ENCODE measurements at regions not wholly inside any gene's neighbourhood (a gene's known extent, or its start where the extent isn't known, plus 50 kb on each side); places are given as distances from the start of the nearest gene placed in this dataset.
"Not testable (repeated sequence)": the region's sequence is repeated elsewhere in the genome, so short reads cannot be mapped to it uniquely, and the experiment has no call there.

- no peak for DNase-seq
These were observed 927.6 kb downstream of the TSN start for GRCh38 chr2:122683018-122683417.

DNA sequence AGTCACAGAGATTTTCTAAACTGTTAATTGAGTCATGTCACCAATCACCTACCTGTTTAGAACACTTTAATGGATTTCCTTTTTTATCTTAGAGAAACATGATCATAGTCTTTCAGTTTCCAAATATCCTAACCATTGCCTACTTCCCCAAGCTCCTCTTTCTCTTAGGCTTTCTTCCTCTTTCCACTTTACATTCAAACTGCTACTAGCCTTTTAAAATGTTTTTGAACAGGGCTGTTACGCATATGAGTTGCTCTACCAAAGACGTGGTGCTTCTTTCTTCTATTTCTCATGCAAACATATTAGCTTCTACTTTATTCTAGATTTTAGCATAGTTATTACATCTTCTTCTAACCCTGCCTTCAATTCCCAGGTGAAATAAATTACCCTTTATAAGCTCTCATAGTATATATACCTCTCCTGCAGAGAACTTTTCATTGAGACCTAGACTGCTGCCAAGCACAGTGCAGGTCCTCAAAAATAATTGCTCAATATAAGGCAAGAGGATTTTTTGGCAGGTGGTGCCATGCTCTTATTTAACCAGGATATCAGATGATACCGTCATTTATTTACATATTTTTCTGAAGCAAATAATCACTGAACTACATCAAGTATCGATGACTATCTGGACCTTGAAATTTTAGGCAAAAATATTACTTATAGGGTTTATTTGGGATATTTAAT lies 937.1 kb downstream of the TSN start:
- DNase-seq: no peak

GRCh38 chr2:122697415-122697814 lies 942.0 kb downstream of the TSN start:
- no peak for DNase-seq

DNA sequence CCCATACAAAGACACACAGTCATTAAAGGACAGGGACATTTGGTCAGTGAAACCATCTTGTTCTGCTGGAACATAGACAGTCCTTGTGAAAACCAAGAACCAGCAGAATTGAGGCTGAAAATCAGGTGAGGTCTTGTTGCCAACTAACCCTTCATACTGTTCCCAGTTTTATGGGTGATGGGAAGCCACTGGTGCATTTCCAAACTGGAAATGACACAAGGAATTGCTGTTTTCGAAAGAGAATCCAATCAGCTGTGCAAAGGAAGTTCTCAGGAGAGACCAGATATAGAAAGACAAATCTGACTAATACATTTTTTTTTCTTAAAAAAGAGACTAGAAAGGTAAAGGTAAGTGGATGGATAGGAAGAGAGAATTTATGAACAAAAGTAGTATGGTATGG lies 948.2 kb downstream of the TSN start:
- DNase-seq: no peak

DNA sequence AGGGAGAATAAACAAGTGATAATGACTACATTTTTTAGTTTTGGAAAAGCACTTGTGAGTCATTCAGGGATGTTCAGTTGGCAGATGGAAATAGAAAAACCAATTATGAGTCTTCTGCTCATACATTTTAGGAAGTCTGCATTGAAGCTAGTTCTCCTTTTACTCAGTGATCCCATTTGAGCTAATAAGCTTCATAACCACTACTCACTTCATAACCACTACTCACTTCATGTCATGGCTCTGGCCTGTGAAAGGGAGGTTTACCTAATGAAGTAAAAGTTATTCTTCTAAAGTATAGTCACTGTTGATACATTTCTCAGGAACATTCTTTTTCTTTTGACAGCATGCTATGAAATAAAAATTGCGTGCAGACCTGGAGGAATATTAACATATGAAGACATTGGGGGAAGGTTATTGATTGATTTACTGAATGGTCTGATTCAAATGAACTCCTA lies 948.7 kb downstream of the TSN start:
- no peak for DNase-seq

DNA sequence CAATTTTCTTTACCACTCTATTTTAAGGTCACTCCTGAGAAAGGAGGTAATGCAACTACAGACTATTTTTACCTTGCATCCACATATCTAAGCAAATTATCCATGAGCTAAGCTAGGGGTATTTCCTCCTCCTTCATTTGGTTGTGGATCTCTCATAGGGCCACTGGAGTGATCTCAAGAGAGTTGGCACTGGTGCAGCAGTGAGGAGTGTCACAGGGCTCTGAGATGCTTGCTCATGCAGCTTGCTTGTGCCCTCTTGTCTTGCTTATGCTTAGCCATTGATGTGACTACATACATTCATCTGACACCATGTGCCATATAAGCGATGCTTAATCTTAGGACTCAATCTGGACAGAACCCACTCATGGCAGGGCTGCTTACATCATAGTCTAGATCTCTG lies 950.3 kb downstream of the TSN start:
- DNase-seq: no peak

DNA sequence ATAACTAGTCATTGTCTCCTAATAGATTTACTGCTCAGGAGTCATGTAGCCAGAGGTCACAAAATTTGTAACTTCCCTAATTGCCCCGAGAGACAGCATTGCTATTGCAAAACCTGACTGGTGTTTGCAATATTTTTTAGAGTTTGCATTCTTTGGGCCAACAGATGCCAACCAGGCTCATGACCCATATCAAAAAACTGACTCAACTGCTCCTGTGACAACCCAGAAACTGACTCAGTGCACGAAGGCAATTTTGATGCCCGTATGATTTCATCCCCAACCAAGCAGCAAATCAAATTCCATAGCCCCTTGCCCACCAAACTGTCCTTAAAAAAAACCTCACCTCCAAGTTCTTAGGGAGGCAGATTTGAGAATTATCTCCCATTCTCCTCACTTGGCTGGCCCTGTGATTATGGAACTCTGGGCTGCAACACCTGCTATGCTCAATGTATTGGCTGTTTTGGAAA lies 951.3 kb downstream of the TSN start:
- DNase-seq: peak; percentile 40

- no peak for DNase-seq
These were observed 951.9 kb downstream of the TSN start for GRCh38 chr2:122707224-122707824.

GRCh38 chr2:122710049-122710448 lies 954.6 kb downstream of the TSN start:
- DNase-seq: no peak

DNA sequence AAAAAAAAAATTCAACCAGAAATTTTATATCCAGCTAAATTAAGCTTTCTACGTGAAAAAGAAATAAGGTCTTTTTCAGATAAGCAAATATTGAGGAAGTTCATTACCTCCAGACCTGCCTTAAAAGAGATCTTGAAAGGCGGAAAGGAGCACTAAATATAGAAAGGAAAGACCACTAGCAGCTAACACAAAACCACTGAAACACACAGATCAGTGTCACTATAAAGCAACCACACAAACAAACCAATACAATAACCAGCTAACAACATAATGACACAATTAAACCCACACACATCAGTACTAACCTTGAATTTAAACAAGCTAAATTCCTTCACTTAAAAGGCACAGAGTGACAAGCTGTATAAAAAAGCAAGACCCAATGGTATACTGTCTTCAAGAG lies 958.3 kb downstream of the TSN start:
- no peak for DNase-seq

DNA sequence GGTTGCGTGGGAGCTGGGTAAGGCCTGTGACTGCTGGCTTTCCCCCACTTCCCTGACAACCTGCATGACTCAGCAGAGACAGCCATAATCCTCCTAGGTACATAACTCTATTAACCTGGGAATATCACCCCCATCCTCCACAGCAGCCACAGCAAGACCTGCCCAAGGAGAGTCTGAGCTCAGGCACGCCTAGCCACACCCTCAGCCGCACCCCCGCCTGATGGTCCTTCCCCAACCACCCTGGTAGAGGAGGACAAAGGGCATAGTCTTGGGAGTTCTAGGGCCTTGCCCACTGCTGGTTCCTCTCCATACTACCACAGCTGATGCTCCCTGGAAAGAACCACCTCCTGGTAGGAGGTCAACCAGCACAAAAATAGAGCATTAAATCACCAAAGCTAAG lies 965.4 kb downstream of the TSN start:
- not testable (repeated sequence) for DNase-seq

DNA sequence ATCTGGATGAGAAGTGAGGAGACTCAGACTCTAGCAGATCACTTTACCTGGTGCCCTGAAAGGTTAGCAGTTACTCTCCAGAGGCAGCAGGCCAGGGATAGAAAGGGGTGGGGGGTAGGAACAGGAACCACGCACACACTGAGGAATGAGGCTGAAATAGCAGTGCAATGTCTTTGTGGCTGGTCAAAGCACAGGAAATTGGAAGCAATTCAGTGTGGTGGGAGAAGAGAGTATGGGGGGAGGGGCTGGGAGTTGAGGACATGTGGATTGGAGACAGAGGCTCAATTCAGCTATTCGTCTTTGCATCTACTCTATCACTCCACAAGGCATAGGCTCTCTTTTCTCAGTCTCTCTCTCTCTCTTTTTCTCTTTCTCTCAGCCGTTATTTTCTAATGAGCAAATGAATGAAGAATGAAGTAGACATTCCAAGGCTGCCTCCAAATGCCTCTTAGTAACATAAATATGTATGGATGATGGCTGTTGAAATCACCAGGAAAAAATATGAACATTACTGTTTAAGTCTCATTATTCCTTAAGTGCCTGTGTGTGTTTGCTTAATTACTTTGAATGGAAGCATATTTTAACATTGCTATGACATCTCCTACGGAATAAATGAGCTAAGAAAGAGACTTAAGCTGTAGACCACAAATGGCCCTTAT lies 979.4 kb downstream of the TSN start:
- no peak for DNase-seq

DNA sequence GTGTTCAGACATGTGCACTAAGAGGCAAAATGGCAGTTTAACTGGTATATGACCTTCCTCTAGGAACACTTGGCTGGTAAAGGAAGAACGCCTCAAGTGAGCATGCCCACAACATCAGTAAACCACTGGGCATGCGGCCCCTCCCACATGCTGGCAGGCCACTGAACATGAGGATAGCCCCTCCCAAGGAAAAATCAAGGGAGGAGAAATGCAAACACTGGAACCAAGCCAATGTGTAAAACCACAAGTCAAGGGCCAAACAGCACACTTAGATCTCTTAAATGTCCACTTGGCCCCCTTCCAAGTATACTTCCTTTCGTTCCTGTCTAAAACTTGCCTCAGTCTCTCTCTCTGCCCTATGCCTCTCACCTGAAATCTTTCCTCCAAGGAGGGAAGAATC lies 980.8 kb downstream of the TSN start:
- peak; percentile 94 for DNase-seq

DNA sequence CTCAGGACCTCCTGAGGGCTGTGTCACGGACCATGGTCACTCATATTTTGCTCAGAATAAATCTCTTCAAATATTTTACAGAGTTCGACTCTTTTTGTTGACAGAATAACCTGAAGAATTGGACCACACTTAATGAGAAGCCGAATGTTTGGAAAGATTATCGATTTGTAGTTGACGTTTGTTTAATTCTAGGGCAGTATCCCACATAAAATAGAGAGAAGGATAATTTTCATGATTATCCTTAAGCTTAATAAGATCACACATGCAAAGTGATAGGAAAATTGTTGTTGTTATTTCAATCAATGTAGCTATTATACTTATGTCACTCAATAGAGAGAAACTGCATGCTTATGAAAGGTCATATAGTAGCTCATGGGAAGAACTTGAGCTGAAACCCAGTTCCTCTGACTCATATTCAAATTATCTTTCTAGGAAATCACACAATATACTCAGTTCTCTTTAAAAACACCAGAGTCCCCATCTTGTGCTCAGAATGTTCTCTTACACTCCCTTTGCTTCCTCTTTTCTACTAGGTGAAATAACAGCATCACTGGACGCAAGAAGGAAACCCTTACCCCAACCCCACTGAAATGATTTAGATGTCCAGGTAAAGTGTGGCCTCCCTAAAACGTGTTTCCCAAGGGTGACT lies 982.1 kb downstream of the TSN start:
- peak; percentile 95 for DNase-seq

DNA sequence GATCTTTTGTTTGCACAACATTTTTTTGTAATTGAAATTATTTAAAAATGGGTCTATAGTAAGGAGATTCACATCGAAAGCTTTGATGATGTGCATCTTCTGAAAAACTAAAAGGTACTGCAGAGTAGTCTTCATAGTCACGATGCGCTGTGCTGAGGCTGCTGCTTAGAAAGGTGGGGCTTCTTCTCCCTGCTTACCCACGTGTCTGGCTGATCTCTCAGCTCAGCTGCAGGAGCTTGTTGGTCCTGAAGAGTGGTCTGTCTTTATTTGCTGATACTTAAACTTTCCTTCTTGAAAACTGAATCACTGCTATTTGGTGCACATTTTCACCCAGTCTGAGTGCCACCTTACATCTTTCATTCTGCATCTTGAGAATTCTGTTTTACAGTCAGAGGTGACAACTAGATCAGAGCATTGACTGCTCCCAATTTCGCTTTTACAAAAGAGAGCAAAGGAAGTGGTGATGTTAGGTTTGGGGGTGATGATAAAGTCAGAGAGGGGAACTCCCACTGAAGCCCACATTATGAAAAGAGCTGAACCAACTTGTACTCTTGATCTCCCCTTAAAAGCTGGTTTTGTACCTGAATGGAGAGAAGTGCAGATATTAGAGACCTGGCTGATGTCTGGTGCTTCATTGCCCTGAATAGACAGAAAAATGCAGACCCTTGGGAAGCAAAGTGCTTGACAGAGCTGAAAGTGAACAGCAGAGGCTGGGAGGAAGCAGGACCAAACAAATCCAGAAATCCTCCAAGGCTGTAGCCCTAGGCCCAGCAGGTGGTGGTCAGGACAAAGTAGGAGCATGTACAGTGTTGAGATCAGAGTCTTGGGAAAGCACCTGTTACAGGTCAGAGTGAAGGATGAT lies 984.5 kb downstream of the TSN start:
- no peak for DNase-seq

DNA sequence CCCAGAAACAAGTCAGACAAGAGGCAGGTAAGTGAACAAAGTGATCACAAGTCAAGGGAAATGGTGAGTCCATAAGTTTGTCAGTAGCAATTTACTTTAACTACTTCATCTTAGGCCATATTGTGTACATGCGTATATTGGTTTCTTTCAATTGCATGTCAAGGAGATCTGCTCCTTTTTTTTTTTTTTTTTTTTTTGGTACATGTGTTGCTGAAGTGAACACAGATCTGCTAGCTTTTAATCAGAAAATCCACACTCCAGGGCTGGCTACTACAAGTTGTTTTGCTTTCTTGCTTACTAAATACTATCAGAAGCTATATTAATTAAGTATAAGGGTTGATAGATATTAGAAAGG lies 985.1 kb downstream of the TSN start:
- no peak for DNase-seq

GRCh38 chr2:122741403-122741802 lies 986.0 kb downstream of the TSN start:
- DNase-seq: no peak

DNA sequence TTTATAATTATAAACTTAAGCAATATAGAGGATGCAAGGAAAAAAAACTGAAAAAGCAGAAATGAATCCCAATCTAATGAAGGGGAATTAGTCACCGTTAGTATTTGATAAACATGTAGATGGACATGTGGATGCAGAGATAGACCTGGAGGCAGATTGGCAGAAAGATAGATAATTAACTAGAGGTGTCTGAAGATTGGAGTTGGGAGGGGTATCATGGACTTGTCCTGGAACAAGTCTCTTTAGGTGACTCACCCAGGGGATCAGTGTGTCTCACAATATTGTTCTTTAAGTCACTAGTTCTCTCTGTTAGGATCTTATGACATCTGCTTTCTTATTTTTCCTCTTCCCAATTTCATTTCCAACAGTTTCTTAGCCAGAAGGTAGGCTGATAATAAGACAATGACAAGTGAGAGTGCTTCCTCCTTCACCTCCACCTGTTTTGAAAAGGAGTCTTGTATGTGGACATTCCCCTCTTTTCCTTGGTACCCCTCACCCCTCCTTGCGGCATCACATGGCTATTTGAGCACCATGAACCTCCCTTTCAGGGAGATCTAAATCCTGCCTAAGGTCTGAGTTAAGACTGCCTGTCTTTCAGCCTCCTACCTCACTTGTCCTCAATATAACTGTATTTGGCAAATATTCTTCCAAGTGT lies 987.7 kb downstream of the TSN start:
- DNase-seq: no peak

DNA sequence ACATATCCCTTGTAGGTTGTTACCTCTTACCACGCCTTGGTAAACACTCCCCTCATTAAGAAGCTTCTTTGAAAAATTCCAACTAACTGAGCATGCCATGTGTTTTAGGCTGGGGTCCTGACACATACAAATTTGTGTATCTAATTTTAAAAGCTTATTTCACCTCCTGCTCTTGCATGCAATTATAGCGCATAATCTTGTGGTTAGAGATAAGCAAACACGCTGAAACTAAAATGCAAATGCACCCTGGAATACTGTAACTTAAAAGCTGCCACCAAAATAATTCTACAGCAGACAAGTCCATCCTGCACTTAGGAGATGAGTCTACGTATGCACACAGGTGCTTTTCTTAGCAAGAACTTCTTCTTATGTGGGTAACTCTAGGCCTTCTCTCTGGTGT lies 990.2 kb downstream of the TSN start:
- DNase-seq: no peak

GRCh38 chr2:122747670-122748069 lies 992.2 kb downstream of the TSN start:
- no peak for DNase-seq

DNA sequence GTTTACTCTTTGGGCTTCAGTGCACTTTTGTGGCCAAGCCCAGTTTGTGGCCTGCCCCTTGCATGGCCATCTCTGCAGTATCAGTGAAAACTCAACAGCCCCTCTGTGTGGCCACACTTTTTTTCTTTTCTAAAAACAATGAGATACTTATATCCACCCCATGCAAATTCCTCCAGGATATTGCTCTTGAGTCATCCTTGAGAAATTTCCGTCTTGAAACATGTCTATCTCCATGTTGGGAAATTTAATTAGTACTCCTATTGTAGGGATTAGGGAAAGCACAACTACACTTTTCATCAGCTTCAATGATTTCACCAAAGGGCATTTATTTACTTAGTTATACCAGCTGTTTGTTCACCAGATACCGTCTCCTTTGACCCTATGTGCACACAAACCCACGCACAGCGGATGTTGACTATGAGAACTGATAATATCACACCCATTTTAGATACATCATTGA lies 993.1 kb downstream of the TSN start:
- no peak for DNase-seq

DNA sequence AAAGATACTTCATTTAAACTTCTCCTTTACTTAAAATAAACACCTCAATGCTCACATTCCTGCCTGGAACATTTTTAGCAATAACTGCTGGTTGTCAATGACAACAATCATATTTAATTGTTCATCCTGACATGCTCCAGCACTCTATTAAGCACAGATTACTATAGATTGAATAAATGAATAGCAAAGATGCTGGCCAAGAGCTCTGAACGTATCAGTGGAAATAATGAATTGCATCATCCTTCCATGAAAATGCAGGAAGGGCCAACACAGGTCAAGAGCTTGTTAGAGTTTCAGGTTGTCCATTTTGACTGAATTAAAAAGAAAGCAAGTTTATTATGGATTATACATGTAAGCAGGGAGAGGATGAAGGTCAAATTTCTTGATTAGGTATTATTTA lies 994.0 kb downstream of the TSN start:
- no peak for DNase-seq

Measured in GF-D8 (cell line).